HL-60 (cell line): ENCODE measurements at regions not wholly inside any gene's neighbourhood (a gene's known extent, or its start where the extent isn't known, plus 50 kb on each side); places are given as distances from the start of the nearest gene placed in this dataset.

Source experiments
- DNase-seq, 2 experiments: peaks; one replicate each; pipeline ENCODE4 v3.0.0-alpha.2; 2010 to 2020; ENCODE audit warnings: low read depth in 1 of 2, low spot score in 1 of 2
- H3K27ac ChIP-seq: fragments of 250-450 bp; sonication (Bioruptor Pico); replicated peaks from 2 replicates; pipeline ENCODE4 v1.5.1; 2020; ENCODE audit warnings: mild to moderate bottlenecking, moderate library complexity
- H3K27me3 ChIP-seq: fragments of 250-450 bp; sonication (Bioruptor Pico); 2 replicates; pipeline ENCODE4 v1.5.1; 2021; ENCODE audit warnings: mild to moderate bottlenecking, moderate library complexity; ENCODE audit not compliant: insufficient read depth, poor library complexity, severe bottlenecking
- H3K4me3 ChIP-seq: replicated peaks from 2 replicates; pipeline ENCODE4 v1.5.1; 2011; ENCODE audit warnings: mild to moderate bottlenecking, control low read depth, low read length; ENCODE audit not compliant: insufficient read depth
- GABPA ChIP-seq: IDR thresholded peaks from 2 replicates; pipeline ENCODE4 v1.6.1; 2012; ENCODE audit warnings: low read depth
- POLR2AphosphoS5 ChIP-seq: IDR thresholded peaks from 2 replicates; pipeline ENCODE4 v1.6.1; 2012; ENCODE audit warnings: low read depth
- SPI1 ChIP-seq: IDR thresholded peaks from 2 replicates; pipeline ENCODE4 v1.6.1; 2012; ENCODE audit warnings: low read depth, mild to moderate bottlenecking, borderline replicate concordance
- TF ChIP-seq, protein P1 (sequence below): IDR thresholded peaks from 2 replicates; pipeline ENCODE4 v1.6.1; 2012; ENCODE audit warnings: low read depth; ENCODE audit not compliant: insufficient replicate concordance
- TF ChIP-seq, protein P2 (sequence below): IDR thresholded peaks from one replicate; pipeline ENCODE4 v1.5.1; 2011; ENCODE audit warnings: low read length, control low read depth, inconsistent platforms; ENCODE audit not compliant: insufficient read depth

- no peak overlapping the region for H3K4me3 ChIP-seq
- TF ChIP-seq, protein P1, sequence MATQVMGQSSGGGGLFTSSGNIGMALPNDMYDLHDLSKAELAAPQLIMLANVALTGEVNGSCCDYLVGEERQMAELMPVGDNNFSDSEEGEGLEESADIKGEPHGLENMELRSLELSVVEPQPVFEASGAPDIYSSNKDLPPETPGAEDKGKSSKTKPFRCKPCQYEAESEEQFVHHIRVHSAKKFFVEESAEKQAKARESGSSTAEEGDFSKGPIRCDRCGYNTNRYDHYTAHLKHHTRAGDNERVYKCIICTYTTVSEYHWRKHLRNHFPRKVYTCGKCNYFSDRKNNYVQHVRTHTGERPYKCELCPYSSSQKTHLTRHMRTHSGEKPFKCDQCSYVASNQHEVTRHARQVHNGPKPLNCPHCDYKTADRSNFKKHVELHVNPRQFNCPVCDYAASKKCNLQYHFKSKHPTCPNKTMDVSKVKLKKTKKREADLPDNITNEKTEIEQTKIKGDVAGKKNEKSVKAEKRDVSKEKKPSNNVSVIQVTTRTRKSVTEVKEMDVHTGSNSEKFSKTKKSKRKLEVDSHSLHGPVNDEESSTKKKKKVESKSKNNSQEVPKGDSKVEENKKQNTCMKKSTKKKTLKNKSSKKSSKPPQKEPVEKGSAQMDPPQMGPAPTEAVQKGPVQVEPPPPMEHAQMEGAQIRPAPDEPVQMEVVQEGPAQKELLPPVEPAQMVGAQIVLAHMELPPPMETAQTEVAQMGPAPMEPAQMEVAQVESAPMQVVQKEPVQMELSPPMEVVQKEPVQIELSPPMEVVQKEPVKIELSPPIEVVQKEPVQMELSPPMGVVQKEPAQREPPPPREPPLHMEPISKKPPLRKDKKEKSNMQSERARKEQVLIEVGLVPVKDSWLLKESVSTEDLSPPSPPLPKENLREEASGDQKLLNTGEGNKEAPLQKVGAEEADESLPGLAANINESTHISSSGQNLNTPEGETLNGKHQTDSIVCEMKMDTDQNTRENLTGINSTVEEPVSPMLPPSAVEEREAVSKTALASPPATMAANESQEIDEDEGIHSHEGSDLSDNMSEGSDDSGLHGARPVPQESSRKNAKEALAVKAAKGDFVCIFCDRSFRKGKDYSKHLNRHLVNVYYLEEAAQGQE, result no peak
- TF ChIP-seq POLR2AphosphoS5, result no peak
- no peak for TF ChIP-seq GABPA
- TF ChIP-seq SPI1, result no peak
- TF ChIP-seq, protein P2, sequence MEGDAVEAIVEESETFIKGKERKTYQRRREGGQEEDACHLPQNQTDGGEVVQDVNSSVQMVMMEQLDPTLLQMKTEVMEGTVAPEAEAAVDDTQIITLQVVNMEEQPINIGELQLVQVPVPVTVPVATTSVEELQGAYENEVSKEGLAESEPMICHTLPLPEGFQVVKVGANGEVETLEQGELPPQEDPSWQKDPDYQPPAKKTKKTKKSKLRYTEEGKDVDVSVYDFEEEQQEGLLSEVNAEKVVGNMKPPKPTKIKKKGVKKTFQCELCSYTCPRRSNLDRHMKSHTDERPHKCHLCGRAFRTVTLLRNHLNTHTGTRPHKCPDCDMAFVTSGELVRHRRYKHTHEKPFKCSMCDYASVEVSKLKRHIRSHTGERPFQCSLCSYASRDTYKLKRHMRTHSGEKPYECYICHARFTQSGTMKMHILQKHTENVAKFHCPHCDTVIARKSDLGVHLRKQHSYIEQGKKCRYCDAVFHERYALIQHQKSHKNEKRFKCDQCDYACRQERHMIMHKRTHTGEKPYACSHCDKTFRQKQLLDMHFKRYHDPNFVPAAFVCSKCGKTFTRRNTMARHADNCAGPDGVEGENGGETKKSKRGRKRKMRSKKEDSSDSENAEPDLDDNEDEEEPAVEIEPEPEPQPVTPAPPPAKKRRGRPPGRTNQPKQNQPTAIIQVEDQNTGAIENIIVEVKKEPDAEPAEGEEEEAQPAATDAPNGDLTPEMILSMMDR, result no peak
- H3K27me3 ChIP-seq, result no peaks in the 10 kb centered on the region
- H3K27ac ChIP-seq, result no peak overlapping the region
- no peak for DNase-seq
These were observed 60.7 kb upstream of the TOX2 start for GRCh38 chr20:43853918-43854317.

GRCh38 chr20:43853174-43853803, 61.4 kb upstream of the TOX2 start:
- no peaks in the 10 kb centered on the region for H3K27me3 ChIP-seq
- no peak for DNase-seq
- no peak overlapping the region for H3K4me3 ChIP-seq
- no peak overlapping the region for H3K27ac ChIP-seq
- TF ChIP-seq, protein P1, result no peak
- TF ChIP-seq, protein P2, result no peak
- TF ChIP-seq GABPA (no peak), POLR2AphosphoS5 (no peak), SPI1 (no peak)

- no peak overlapping the region for H3K27ac ChIP-seq
- H3K27me3 ChIP-seq, result no peaks in the 10 kb centered on the region
- DNase-seq, result no peak
- no peak for TF ChIP-seq POLR2AphosphoS5
- H3K4me3 ChIP-seq, result no peak overlapping the region
These were observed 65.0 kb upstream of the TOX2 start for GRCh38 chr20:43849496-43850186.

DNA sequence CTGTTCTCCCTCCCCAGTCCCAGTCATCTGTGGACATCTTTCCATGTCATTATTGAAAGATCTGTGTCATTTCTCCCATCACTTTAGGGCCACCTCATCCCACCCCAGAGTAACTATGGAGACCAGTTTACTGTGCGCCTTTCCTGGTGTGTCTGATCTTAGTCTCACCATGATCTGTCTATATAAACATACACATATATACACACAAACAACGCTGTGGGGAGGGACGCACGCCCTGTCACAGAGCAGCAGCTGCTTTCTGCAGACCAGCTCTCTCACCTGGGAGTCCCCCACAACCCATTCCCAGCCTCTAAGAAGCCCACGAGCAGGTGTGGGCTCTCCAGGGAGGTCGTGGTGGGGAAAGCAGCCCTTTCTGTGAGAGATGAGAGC, 68.1 kb upstream of the TOX2 start:
- Histone ChIP-seq H3K27me3 (no peaks in the 10 kb centered on the region), H3K4me3 (no peak overlapping the region), H3K27ac (no peak overlapping the region)
- DNase-seq, result no peak
- no peak for TF ChIP-seq GABPA
- TF ChIP-seq SPI1, result no peak
- TF ChIP-seq, protein P1, result no peak
- no peak for TF ChIP-seq POLR2AphosphoS5
- TF ChIP-seq, protein P2, result no peak
